HG03565 (cell line): ENCODE measurements at regions not wholly inside any gene's neighbourhood (a gene's known extent, or its start where the extent isn't known, plus 50 kb on each side); places are given as distances from the start of the nearest gene placed in this dataset.

Experiments used
- ATAC-seq: cut with Tn5 transposase; IDR thresholded peaks from one replicate; pipeline ENCODE4 v1.9.1; 2021; ENCODE audit warnings: mild to moderate bottlenecking, moderate library complexity; ENCODE audit not compliant: unreplicated experiment

DNA sequence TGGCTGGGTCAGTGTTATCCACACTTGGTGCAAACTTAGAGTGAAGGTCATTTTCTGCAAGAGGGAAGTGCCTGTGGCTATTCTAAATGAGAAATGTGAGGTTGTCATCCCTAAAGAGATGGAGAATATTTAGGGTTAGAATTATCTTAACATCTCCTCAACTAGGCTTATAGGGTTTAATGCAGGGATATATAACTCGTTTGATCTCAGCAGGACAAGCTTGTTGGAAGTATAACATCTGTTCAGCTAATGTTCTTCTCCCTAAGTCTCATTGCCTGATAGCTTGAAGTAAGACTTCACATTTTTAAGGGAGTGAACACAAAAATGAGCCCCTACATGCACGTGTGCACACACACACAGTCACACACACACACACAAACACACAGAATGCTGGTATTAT is 75.9 kb upstream of the NRXN1 start:
- ATAC-seq: no peak

DNA sequence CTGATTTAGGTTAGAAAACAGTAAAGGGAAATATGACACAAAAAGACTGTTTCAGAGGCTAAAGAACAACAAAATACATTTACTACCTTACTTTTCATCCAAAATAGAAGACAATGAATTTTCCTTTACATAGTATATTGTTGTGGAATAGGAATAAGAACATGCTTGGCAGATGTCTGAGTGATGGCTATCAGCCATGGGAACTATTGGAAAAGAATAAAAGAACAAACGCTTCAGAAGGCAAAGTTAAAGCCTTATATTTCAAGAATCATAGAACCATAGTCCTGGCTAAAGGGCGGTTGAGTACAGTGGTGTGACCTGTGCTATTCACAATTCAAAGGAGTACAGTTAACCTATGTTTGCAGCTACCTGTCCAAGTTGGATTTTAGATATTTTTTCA is 73.9 kb upstream of the NRXN1 start:
- no peak for ATAC-seq

DNA sequence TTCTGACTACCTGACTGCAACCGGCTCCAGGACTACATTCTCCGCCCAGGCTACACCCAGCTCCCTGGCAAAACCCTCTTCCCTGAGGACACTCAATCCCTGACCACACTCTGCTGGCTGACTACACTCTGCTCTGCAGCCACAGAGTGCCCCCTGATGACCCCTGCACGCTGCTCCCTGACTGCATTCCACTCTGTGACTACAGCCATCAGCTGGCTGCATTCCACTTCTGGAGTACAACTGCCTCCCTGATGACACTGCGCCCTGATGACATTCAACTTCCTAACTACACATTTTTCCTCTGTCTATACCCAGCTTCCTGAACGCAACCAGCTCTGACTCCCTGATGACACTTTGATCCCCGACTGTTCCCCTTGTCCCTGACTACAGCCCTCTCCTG is 71.3 kb upstream of the NRXN1 start:
- no peak for ATAC-seq

DNA sequence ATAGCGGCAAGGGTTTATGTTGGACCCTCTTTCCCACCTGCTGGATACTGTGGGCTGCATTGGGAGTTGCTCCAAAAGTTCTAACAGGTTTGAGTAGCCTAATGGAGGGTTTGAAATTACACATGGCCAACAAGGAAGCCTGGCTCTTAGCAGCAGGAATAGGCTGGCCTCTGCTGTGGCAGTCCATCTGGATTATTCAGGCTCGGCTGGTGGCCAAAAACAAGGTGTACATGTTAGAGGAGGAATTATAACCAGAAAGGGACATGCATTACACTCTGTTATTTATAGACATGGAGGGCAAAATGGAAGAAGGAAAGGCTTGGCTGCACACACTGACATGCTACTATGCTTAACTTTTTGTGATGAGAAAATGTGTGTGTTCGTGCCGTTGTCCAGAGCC is 61.1 kb upstream of the NRXN1 start:
- no peak for ATAC-seq

DNA sequence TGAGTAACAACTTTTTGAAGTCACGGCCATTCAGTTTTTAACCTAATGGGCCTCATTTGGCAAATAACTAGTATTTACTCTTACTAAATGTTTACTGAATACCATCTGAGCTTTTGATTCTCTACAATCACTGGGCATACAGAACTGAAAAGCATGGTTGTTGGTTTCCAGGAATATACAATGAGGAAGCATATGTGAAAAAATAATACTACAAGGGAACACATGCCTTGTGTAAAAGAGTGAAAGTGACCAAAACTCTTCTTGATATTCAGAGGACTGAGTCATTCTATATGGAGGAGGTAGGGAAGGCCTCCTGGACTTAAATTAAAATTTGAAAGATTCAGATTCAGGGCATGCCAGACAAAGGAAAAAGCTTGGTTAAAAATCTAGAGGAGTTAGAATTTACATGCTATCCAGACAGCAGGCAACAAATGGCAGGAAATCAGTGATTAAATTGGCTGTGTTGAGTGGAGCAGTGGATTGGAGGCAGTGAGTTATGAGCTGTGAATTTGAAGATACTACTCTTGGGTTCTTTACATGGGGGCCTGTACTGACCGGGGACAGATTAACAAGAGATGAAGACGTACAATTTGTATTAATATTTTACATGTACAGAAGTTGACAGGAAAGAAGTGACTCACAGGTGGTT is 53.6 kb upstream of the NRXN1 start:
- ATAC-seq: no peak

DNA sequence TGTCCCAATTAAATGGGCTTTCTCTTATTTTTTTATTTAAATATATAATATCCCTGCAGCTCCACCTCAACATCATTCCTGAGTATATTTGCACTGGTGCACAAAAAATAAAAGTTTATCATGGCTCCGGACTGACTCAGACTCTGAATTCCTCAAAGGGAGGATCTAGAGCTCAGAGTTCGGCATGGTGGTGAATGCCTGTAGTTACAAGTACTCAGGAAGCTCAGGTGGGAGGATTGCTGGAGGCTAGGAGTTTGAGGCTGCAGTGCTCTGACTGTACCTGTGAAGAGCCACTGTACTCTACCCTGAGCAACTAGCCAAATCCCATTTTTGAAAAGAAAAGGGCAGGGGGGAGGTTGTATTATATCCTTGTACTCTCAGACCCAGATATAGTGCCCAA is 52.8 kb upstream of the NRXN1 start:
- no peak for ATAC-seq
